ENCODE measurements at regions not wholly inside any gene's neighbourhood (a gene's known extent, or its start where the extent isn't known, plus 50 kb on each side); places are given as distances from the start of the nearest gene placed in this dataset.
"Not testable (repeated sequence)": the region's sequence is repeated elsewhere in the genome, so short reads cannot be mapped to it uniquely, and the experiment has no call there.

- DNase-seq = no peak
Measured at GRCh38 chr1:79507770-79508169, 501.2 kb upstream of the ADGRL4 start.

GRCh38 chr1:79501153-79501552 is 494.6 kb upstream of the ADGRL4 start:
- DNase-seq = no peak

- no peak for DNase-seq
Measured at GRCh38 chr1:79499541-79499940, 493.0 kb upstream of the ADGRL4 start.

- DNase-seq = no peak
Measured at GRCh38 chr1:79497193-79497773, 490.8 kb upstream of the ADGRL4 start.

- no peak for DNase-seq
Measured at GRCh38 chr1:79496129-79496528, 489.6 kb upstream of the ADGRL4 start.

GRCh38 chr1:79493702-79494101 is 487.2 kb upstream of the ADGRL4 start:
- DNase-seq = not testable (repeated sequence)

- not testable (repeated sequence) for DNase-seq
Measured at GRCh38 chr1:79488572-79489121, 482.1 kb upstream of the ADGRL4 start.

GRCh38 chr1:79478728-79479373 is 472.3 kb upstream of the ADGRL4 start:
- no peak for DNase-seq

- no peak for DNase-seq
Measured at GRCh38 chr1:79478160-79478559, 471.6 kb upstream of the ADGRL4 start.

- no peak for DNase-seq
Measured at GRCh38 chr1:79472067-79472656, 465.6 kb upstream of the ADGRL4 start.

GRCh38 chr1:79469139-79469538 is 462.6 kb upstream of the ADGRL4 start:
- DNase-seq = no peak

GRCh38 chr1:79460773-79461436 is 454.4 kb upstream of the ADGRL4 start:
- DNase-seq = no peak

- no peak for DNase-seq
Measured at GRCh38 chr1:79457562-79458224, 451.2 kb upstream of the ADGRL4 start.

- no peak for DNase-seq
Measured at GRCh38 chr1:79448426-79448825, 441.9 kb upstream of the ADGRL4 start.

- DNase-seq = no peak
Measured at GRCh38 chr1:79441238-79441637, 434.7 kb upstream of the ADGRL4 start.

- DNase-seq = no peak
Measured at GRCh38 chr1:79437540-79437939, 431.0 kb upstream of the ADGRL4 start.

GRCh38 chr1:79431340-79431739 is 424.8 kb upstream of the ADGRL4 start:
- no peak for DNase-seq

GRCh38 chr1:79430437-79430836 is 423.9 kb upstream of the ADGRL4 start:
- DNase-seq = no peak

- DNase-seq = no peak
Measured at GRCh38 chr1:79422726-79423125, 416.2 kb upstream of the ADGRL4 start.

- no peak for DNase-seq
Measured at GRCh38 chr1:79398501-79398900, 392.0 kb upstream of the ADGRL4 start.

- no peak for DNase-seq
Measured at GRCh38 chr1:79396901-79397300, 390.4 kb upstream of the ADGRL4 start.

- no peak for DNase-seq
Measured at GRCh38 chr1:79388694-79389361, 382.3 kb upstream of the ADGRL4 start.

- DNase-seq = no peak
Measured at GRCh38 chr1:79386730-79387129, 380.2 kb upstream of the ADGRL4 start.
